Neutrophil (primary cell): ENCODE measurements at regions not wholly inside any gene's neighbourhood (a gene's known extent, or its start where the extent isn't known, plus 50 kb on each side); places are given as distances from the start of the nearest gene placed in this dataset.
"Not testable (repeated sequence)": the region's sequence is repeated elsewhere in the genome, so short reads cannot be mapped to it uniquely, and the experiment has no call there.

Experiments used
- H3K27ac ChIP-seq: fragments of 200-600 bp; sonication (generic); 2 replicates; pipeline ENCODE4 v1.5.1; 2016; ENCODE audit warnings: mild to moderate bottlenecking, moderate library complexity
- H3K27me3 ChIP-seq: fragments of 200-600 bp; sonication (generic); 2 replicates; pipeline ENCODE4 v1.6.0; 2016; ENCODE audit warnings: mild to moderate bottlenecking
- H3K36me3 ChIP-seq: fragments of 200-600 bp; sonication (generic); 2 replicates; pipeline ENCODE4 v1.5.1; 2017
- H3K4me1 ChIP-seq, 2 experiments: fragments of 200-600 bp in 1 of 2; sonication (generic) in 1 of 2; 1 replicate in 1 of 2; 2 replicates in 1 of 2; pipeline versions ENCODE4 v1.5.1 to v1.6.1; 2013 to 2016; ENCODE audit warnings: low read depth in 1 of 2, low read length in 1 of 2, mild to moderate bottlenecking in 1 of 2, moderate library complexity in 1 of 2; ENCODE audit not compliant: control insufficient read depth in 1 of 2, insufficient read depth in 1 of 2
- H3K4me3 ChIP-seq, 2 experiments: fragments of 200-600 bp in 1 of 2; sonication (generic) in 1 of 2; 1 replicate in 1 of 2; 2 replicates in 1 of 2; pipeline ENCODE4 v1.5.1; 2013 to 2016; ENCODE audit warnings: low read depth in 1 of 2, low read length in 1 of 2, mild to moderate bottlenecking in 1 of 2, moderate library complexity in 1 of 2
- H3K9me3 ChIP-seq: fragments of 200-600 bp; sonication (generic); 2 replicates; pipeline ENCODE4 v1.5.1; 2016
- TF ChIP-seq, protein P1 (sequence below): fragments of 200-600 bp; sonication (generic); IDR thresholded peaks from 2 replicates; pipeline ENCODE4 v1.5.1; 2016; ENCODE audit warnings: antibody characterized with exemption

DNA sequence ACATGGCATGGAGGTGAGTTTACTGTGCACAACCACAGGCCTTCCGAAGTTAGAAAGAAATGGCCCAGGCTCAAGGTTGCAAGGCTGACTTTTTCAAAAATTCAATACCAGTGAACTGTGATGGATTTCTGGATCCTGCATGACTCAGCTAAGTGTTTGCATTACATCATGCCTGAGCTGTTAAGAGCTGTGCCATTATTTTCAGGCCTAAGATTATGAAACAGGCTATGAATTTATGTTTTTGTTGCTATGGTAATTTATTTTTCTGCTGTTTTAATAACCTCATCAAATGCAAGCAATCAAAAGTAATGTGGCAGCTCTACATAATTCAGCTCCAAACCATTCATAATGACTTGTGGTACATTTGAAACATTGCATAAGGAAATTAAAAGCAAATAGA is 457.7 kb upstream of the TMEM132C start:
- H3K27me3 ChIP-seq = no peaks in the 10 kb centered on the region
- H3K27ac ChIP-seq = no peak overlapping the region
- no peaks in the 10 kb centered on the region for H3K9me3 ChIP-seq
- TF ChIP-seq, protein P1, sequence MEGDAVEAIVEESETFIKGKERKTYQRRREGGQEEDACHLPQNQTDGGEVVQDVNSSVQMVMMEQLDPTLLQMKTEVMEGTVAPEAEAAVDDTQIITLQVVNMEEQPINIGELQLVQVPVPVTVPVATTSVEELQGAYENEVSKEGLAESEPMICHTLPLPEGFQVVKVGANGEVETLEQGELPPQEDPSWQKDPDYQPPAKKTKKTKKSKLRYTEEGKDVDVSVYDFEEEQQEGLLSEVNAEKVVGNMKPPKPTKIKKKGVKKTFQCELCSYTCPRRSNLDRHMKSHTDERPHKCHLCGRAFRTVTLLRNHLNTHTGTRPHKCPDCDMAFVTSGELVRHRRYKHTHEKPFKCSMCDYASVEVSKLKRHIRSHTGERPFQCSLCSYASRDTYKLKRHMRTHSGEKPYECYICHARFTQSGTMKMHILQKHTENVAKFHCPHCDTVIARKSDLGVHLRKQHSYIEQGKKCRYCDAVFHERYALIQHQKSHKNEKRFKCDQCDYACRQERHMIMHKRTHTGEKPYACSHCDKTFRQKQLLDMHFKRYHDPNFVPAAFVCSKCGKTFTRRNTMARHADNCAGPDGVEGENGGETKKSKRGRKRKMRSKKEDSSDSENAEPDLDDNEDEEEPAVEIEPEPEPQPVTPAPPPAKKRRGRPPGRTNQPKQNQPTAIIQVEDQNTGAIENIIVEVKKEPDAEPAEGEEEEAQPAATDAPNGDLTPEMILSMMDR = no peak
- no peaks in the 10 kb centered on the region for H3K4me1 ChIP-seq
- no peaks in the 10 kb centered on the region for H3K36me3 ChIP-seq
- H3K4me3 ChIP-seq = no peak overlapping the region

DNA sequence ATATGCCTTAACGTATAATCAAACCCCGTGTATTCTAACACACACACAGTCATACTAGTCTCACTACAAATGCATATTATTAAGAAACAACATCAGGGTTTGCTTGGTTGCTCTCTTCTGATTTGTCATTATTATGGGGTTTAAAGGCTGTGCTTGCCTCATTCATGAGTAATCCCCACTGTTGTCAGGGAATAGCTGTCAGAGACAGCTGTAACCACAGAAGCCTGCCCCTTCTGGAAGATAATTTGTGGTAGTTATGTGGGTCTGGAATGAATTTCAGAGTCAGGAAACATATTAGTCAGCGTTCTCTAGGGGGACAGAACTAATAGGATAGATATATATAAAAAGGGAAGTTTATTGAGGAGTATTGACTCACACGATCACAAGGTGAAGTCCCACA is 456.9 kb upstream of the TMEM132C start:
- TF ChIP-seq, protein P1 = no peak
- Histone ChIP-seq H3K27me3 (no peaks in the 10 kb centered on the region), H3K36me3 (no peaks in the 10 kb centered on the region), H3K4me3 (no peak overlapping the region), H3K9me3 (no peaks in the 10 kb centered on the region), H3K27ac (no peak overlapping the region), H3K4me1 (no peaks in the 10 kb centered on the region)

DNA sequence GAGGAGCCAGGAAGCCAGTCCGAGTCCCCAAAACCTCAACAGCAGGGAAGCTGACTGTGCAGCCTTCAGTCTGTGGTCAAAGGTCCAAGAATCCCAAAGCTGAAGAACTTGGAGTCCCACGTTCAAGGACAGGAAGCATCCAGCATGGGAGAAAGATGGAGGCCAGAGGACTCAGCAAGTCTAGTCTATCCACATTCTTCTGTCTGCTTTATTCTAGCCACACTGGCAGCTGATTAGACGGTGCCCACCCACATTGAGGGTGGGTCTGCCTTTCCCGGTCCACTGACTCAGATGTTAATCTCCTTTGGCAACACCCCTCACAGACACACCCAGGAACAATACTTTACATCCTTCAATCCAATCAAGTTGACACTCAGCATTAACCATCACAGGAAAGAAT is 456.5 kb upstream of the TMEM132C start:
- H3K4me3 ChIP-seq, H3K36me3 ChIP-seq, H3K27ac ChIP-seq, H3K27me3 ChIP-seq, H3K4me1 ChIP-seq, H3K9me3 ChIP-seq: not testable (repeated sequence)

DNA sequence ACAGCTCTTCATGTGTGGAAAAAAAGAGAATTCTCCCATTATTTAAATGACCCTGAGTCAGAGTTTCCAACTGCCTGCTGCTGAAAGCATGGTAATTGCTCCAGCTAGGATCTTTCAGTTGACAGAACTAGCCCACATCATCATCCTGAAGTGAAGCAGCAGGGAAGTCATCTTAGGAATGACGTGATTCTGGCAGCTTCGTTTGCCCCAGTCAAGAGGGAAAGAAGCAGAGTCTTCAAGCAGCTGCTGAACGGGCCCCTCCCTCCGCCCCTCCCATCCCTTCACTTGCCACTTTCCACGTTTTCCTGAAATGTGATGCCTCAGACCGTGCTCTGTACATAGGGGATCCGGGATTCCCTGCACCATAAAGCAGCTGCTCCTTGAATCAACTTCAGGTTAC is 455.0 kb upstream of the TMEM132C start:
- Histone ChIP-seq H3K9me3 (no peaks in the 10 kb centered on the region), H3K27me3 (no peaks in the 10 kb centered on the region), H3K4me1 (no peaks in the 10 kb centered on the region), H3K27ac (no peak overlapping the region), H3K4me3 (no peak overlapping the region), H3K36me3 (no peaks in the 10 kb centered on the region)
- TF ChIP-seq, protein P1 = no peak

DNA sequence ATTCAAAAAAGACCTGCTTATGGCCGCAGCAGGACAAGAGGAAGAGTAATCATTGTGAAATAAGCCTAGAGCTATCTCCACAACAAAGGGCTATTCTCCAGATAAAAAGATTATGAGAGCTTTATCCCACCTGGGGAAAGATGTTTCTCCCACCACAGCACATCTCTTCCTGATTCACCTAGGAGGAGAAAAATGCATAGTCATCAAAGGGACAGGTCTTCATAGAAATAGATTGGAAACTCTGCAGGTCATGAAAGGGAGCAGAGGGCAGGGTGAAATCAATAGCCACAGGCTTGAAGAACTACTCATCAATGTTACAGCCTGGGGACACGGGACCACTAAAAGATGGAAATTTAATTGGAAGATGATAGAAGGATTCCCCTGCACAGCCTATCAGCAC is 453.8 kb upstream of the TMEM132C start:
- no peaks in the 10 kb centered on the region for H3K9me3 ChIP-seq
- TF ChIP-seq, protein P1 = no peak
- H3K27me3 ChIP-seq = no peaks in the 10 kb centered on the region
- no peaks in the 10 kb centered on the region for H3K4me1 ChIP-seq
- H3K4me3 ChIP-seq = no peak overlapping the region
- H3K36me3 ChIP-seq = no peaks in the 10 kb centered on the region
- no peak overlapping the region for H3K27ac ChIP-seq

DNA sequence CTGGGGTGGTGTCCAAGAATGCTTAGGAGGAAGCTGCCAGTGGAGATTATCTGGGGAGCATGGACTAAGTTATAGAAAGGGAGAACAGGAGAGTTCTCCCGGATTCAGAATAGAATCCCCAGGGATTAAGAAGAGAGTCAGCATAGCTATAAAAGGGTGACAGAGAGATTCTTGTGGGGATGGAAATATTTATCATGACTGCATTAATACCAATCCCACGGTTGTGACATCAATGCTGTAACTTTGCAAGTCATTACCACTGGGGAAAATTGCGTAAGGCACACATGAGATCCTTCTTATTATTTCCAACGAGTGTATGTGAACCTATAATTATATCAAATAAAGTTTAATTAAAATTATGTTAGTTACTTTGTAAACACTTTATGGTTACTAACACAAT is 447.9 kb upstream of the TMEM132C start:
- no peak overlapping the region for H3K27ac ChIP-seq
- H3K9me3 ChIP-seq = no peaks in the 10 kb centered on the region
- H3K27me3 ChIP-seq = no peaks in the 10 kb centered on the region
- H3K36me3 ChIP-seq = no peaks in the 10 kb centered on the region
- no peak overlapping the region for H3K4me3 ChIP-seq
- no peaks in the 10 kb centered on the region for H3K4me1 ChIP-seq
- TF ChIP-seq, protein P1 = no peak
